Smooth muscle cell (in vitro differentiated cells): ENCODE measurements at regions not wholly inside any gene's neighbourhood (a gene's known extent, or its start where the extent isn't known, plus 50 kb on each side); places are given as distances from the start of the nearest gene placed in this dataset.

Experiments used
- DNase-seq: peaks from one replicate; lab custom pipeline; 2025; ENCODE audit not compliant: unreplicated experiment; lab: John Stamatoyannopoulos, UW
- H2AFZ ChIP-seq: fragments of 200-600 bp; sonication (generic); 2 replicates; pipeline ENCODE4 v1.6.0; 2016; ENCODE audit warnings: antibody characterized with exemption, low read depth, mild to moderate bottlenecking
- H3F3A ChIP-seq: fragments of 200-600 bp; sonication (generic); 2 replicates; pipeline ENCODE4 v1.6.0; 2017; ENCODE audit warnings: antibody characterized with exemption, low read depth
- H3K27ac ChIP-seq: fragments of 200-600 bp; sonication (generic); 2 replicates; pipeline ENCODE4 v1.5.1; 2016; ENCODE audit warnings: low read depth, mild to moderate bottlenecking
- H3K27me3 ChIP-seq: fragments of 200-600 bp; sonication (generic); 2 replicates; pipeline ENCODE4 v1.6.1; 2016; ENCODE audit warnings: low read depth, mild to moderate bottlenecking
- H3K36me3 ChIP-seq: fragments of 200-600 bp; sonication (generic); 2 replicates; pipeline ENCODE4 v1.5.1; 2016; ENCODE audit warnings: low read depth
- H3K4me1 ChIP-seq: fragments of 200-600 bp; sonication (generic); 2 replicates; pipeline ENCODE4 v1.5.1; 2016; ENCODE audit warnings: low read depth
- H3K4me2 ChIP-seq: fragments of 200-600 bp; sonication (generic); 2 replicates; pipeline ENCODE4 v1.6.0; 2016; ENCODE audit warnings: mild to moderate bottlenecking
- H3K4me3 ChIP-seq: fragments of 200-600 bp; sonication (generic); 2 replicates; pipeline ENCODE4 v1.5.1; 2016; ENCODE audit warnings: mild to moderate bottlenecking
- H3K79me2 ChIP-seq: fragments of 200-600 bp; sonication (generic); 2 replicates; pipeline ENCODE4 v1.6.0; 2016; ENCODE audit warnings: low read depth, mild to moderate bottlenecking
- H3K9ac ChIP-seq: fragments of 200-600 bp; sonication (generic); 2 replicates; pipeline ENCODE4 v1.6.0; 2016; ENCODE audit warnings: low read depth
- H3K9me3 ChIP-seq: fragments of 200-600 bp; sonication (generic); replicated peaks from 2 replicates; pipeline ENCODE4 v1.5.1; 2016; ENCODE audit warnings: low read depth
- H4K20me1 ChIP-seq: fragments of 200-600 bp; sonication (generic); 2 replicates; pipeline ENCODE4 v1.6.0; 2016; ENCODE audit warnings: low read depth
- WGBS: methylation state at CpG from one replicate; pipeline ENCODE4 v1.1.7; 2016; ENCODE audit warnings: low lambda C conversion rate; 5-methylcytosine and 5-hydroxymethylcytosine counted together
- TF ChIP-seq, protein P1 (sequence below): fragments of 200-600 bp; sonication (generic); IDR thresholded peaks from 2 replicates; pipeline ENCODE4 v1.5.1; 2017; ENCODE audit warnings: borderline replicate concordance, mild to moderate bottlenecking, antibody characterized with exemption; ENCODE audit not compliant: insufficient read depth, poor library complexity, severe bottlenecking

DNA sequence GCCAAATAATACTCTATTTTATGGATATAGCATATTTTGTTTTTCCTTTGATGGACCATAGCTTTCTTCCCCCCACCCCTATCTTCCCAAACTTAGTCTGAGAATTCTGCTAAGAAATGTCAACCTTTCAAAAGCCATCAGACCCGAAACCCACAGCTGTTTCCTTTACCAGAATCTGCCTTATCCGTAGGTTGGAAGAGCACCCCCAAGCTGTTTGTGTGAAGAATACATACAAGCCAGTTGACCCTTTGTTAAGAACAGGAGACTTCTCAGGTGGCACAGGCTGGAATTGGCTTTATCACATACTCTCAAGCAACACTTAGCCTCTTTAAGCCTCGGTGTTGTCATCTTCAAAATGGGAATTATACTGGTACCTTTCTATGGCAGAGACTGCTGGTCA lies 135.1 kb downstream of the ACTR3 start:
- no peak for DNase-seq

DNA sequence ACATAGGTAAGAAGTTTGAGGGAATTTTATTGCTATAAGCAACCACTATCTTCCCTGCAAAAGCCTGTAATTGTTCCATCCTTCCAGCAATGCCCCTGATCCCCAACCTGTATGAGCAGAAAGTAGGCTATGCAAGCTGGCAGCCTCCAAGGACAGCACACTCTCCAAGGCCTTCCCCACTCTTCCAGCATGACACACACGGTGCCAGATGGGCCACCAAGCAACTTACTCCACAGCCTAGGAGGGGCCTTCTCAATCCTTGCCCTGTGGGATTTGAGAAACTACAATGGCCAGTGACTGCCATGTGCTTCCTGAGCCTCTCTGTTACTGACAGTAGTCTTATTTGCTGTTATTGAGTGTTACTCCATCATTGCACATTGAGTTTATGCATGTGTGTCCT lies 137.5 kb downstream of the ACTR3 start:
- no peaks in the 10 kb centered on the region for H4K20me1 ChIP-seq
- WGBS: 83% methylated on average over 1 of the region's 1 CpG
- no peak overlapping the region for H3K4me3 ChIP-seq
- H2AFZ ChIP-seq: no peak overlapping the region
- TF ChIP-seq, protein P1, sequence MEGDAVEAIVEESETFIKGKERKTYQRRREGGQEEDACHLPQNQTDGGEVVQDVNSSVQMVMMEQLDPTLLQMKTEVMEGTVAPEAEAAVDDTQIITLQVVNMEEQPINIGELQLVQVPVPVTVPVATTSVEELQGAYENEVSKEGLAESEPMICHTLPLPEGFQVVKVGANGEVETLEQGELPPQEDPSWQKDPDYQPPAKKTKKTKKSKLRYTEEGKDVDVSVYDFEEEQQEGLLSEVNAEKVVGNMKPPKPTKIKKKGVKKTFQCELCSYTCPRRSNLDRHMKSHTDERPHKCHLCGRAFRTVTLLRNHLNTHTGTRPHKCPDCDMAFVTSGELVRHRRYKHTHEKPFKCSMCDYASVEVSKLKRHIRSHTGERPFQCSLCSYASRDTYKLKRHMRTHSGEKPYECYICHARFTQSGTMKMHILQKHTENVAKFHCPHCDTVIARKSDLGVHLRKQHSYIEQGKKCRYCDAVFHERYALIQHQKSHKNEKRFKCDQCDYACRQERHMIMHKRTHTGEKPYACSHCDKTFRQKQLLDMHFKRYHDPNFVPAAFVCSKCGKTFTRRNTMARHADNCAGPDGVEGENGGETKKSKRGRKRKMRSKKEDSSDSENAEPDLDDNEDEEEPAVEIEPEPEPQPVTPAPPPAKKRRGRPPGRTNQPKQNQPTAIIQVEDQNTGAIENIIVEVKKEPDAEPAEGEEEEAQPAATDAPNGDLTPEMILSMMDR: no peak
- no peaks in the 10 kb centered on the region for H3K4me1 ChIP-seq
- H3K79me2 ChIP-seq: no peaks in the 10 kb centered on the region
- no peaks in the 10 kb centered on the region for H3K36me3 ChIP-seq
- no peaks in the 10 kb centered on the region for H3F3A ChIP-seq
- no peak overlapping the region for H3K4me2 ChIP-seq
- H3K27me3 ChIP-seq: no peaks in the 10 kb centered on the region
- DNase-seq: no peak
- H3K27ac ChIP-seq: no peak overlapping the region
- no peak overlapping the region for H3K9ac ChIP-seq
- no peaks in the 10 kb centered on the region for H3K9me3 ChIP-seq

More for the DNA sequence above, 135.1 kb downstream of the ACTR3 start:
- Histone ChIP-seq H2AFZ (no peak overlapping the region), H3K79me2 (no peaks in the 10 kb centered on the region), H3K4me2 (no peak overlapping the region), H3K27ac (no peak overlapping the region), H4K20me1 (no peaks in the 10 kb centered on the region), H3K9ac (no peak overlapping the region), H3K27me3 (no peaks in the 10 kb centered on the region), H3F3A (no peaks in the 10 kb centered on the region), H3K36me3 (no peaks in the 10 kb centered on the region), H3K4me3 (no peak overlapping the region), H3K9me3 (no peaks in the 10 kb centered on the region), H3K4me1 (no peaks in the 10 kb centered on the region)
- TF ChIP-seq, protein P1: no peak
- WGBS: 83% methylated on average over 3 of the region's 3 CpGs

DNA sequence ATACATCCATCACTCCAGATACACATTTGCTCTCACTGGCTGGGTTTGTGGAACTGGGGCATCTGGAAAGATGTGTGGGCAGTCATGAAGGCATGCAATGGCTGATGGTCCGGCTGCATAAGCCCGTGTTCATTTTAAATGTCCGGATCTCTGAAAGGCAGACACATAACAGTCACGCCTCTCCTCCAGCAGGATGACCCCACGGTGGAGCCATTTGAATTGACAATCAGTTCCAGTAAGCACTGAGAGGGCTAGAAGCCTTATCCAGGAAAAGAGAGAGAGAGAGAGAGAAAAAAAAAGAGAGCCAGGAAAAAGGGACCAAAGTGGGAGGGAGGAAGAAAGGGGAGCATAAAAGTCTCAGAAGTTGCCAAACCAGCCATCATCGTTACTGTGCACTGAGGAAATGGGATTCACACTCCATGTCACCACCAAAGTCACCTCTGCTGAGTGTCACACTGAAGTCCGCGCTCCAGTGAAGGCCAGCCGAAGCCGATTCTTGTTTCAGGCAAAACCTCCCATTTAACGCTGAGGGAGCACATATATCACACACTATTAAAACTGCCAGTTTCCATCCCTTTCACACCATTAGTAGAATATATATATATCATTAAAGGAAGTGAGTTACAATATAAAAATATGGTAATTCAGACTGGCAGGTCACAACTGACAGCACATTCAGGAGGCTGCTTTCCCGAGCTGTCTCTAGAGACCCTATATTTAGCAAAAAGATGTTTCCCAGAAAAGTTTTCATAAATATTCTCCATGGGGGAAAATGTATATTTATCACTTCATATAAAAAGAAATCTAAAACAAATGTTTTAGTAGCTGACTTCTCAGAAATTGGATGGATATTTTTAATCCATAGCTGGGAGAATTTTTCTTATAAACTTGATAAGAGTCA lies 142.0 kb downstream of the ACTR3 start:
- TF ChIP-seq, protein P1: no peak
- no peaks in the 10 kb centered on the region for H3F3A ChIP-seq
- no peak overlapping the region for H3K9ac ChIP-seq
- H4K20me1 ChIP-seq: no peaks in the 10 kb centered on the region
- no peak overlapping the region for H3K27ac ChIP-seq
- H3K79me2 ChIP-seq: no peaks in the 10 kb centered on the region
- H3K4me1 ChIP-seq: peaks cover 4% of the 10 kb centered on the region
- H3K9me3 ChIP-seq: no peaks in the 10 kb centered on the region
- no peak overlapping the region for H3K4me3 ChIP-seq
- no peaks in the 10 kb centered on the region for H3K27me3 ChIP-seq
- DNase-seq: no peak
- 74% methylated on average over 12 of the region's 12 CpGs for WGBS
- H3K4me2 ChIP-seq: no peak overlapping the region
- no peak overlapping the region for H2AFZ ChIP-seq
- no peaks in the 10 kb centered on the region for H3K36me3 ChIP-seq

DNA sequence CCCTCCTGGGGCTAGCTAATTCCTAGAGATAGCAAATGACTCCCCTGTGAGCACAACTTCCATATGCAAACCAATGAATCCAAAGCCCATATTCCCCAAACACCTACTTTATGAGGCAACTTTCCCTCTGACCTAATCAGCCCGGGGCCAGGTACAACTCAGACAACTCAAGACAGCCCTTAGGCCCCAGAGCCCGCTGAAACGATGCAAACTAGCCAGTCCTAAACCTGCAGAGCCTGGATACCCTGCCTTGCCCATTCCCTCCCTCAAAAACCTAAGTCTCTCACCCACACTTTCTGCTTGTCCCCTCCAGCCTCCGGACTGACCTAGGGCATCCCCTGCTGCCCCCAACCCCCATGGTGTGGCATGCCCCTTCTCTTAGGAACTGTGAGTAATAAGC lies 142.8 kb downstream of the ACTR3 start:
- Histone ChIP-seq H3K4me2 (no peak overlapping the region), H2AFZ (no peak overlapping the region), H4K20me1 (no peaks in the 10 kb centered on the region), H3K9ac (no peak overlapping the region), H3K27ac (no peak overlapping the region), H3K27me3 (no peaks in the 10 kb centered on the region), H3K36me3 (no peaks in the 10 kb centered on the region), H3K9me3 (no peaks in the 10 kb centered on the region), H3F3A (no peaks in the 10 kb centered on the region), H3K79me2 (no peaks in the 10 kb centered on the region), H3K4me1 (peaks cover 4% of the 10 kb centered on the region), H3K4me3 (no peak overlapping the region)
- 68% methylated on average over 4 of the region's 4 CpGs for WGBS
- no peak for DNase-seq
- TF ChIP-seq, protein P1: no peak
